Activated T-helper 17 cell treated with anti-CD3 and anti-CD28 coated beads, Interleukin-2, amount 50 U/mL, for 72 hours (primary cell): ENCODE measurements at regions not wholly inside any gene's neighbourhood (a gene's known extent, or its start where the extent isn't known, plus 50 kb on each side); places are given as distances from the start of the nearest gene placed in this dataset.
A peak's percentile ranks its signal among the peaks of the same experiment; 100 is the strongest.
"Not testable (repeated sequence)": the region's sequence is repeated elsewhere in the genome, so short reads cannot be mapped to it uniquely, and the experiment has no call there.

Source experiments
- ATAC-seq: fragments of 150-1000 bp; cut with Tn5 transposase; replicated peaks from 2 replicates; pipeline ENCODE4 v1.10.0; 2021; ENCODE audit warnings: mild to moderate bottlenecking, moderate library complexity
- H3K27ac Mint-ChIP-seq: one replicate; pipeline ENCODE4 v1.8.0; 2022; ENCODE audit warnings: mixed read lengths
- H3K27me3 Mint-ChIP-seq: one replicate; pipeline ENCODE4 v1.8.0; 2022; ENCODE audit warnings: mixed read lengths
- H3K36me3 Mint-ChIP-seq: one replicate; pipeline ENCODE4 v1.8.0; 2022; ENCODE audit warnings: low read depth, mild to moderate bottlenecking, mixed read lengths
- H3K4me1 Mint-ChIP-seq: one replicate; pipeline ENCODE4 v1.8.0; 2022; ENCODE audit warnings: mixed read lengths
- H3K4me3 Mint-ChIP-seq: one replicate; pipeline ENCODE4 v1.8.0; 2022; ENCODE audit warnings: mild to moderate bottlenecking, mixed read lengths
- H3K9me3 Mint-ChIP-seq: one replicate; pipeline ENCODE4 v1.8.0; 2022; ENCODE audit warnings: mixed read lengths

DNA sequence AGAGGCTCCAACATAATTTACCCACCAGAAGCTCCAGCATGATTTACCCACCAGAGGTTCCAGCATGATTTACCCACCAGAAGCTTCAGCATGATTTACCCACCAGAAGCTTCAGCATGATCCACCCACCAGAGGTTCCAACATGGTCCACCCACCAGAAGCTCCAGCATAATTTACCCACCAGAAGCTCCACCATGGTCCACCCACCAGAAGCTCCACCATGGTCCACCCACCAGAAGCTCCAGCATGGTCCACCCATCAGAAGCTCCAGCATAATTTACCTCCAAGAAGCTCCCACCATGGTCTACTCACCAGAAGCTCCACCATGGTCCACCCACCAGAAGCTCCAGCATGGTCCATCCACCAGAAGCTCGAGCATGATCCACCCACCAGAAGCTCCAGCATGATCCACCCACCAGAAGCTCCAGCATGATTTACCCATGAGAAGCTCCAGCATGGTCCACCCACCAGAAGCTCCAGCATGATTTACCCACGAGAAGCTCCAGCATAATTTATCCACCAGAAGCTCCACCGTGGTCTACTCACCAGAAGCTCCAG lies 137.0 kb upstream of the TPTE start:
- H3K4me1 Mint-ChIP-seq, H3K27ac Mint-ChIP-seq, H3K4me3 Mint-ChIP-seq, ATAC-seq, H3K36me3 Mint-ChIP-seq, H3K27me3 Mint-ChIP-seq, H3K9me3 Mint-ChIP-seq: not testable (repeated sequence)

DNA sequence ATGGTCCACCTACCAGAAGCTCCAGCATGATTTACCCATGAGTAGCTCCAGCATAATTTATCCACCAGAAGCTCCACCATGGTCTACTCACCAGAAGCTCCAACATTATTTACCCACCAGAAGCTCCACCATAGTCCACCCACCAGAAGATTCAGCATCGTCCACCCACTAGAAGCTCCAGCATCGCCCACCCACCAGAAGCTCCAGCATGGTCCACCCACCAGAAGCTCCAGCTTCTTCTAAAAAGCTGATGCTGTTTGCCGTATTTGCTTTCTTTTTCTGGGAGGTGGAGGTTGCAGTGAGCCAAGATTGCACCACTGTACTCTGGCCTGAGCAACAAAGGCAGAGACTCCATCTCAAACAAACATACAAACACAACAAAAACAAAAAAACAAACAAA lies 136.2 kb upstream of the TPTE start:
- not testable (repeated sequence) for H3K27ac Mint-ChIP-seq, H3K27me3 Mint-ChIP-seq, H3K4me1 Mint-ChIP-seq, H3K4me3 Mint-ChIP-seq, H3K36me3 Mint-ChIP-seq, H3K9me3 Mint-ChIP-seq, ATAC-seq

DNA sequence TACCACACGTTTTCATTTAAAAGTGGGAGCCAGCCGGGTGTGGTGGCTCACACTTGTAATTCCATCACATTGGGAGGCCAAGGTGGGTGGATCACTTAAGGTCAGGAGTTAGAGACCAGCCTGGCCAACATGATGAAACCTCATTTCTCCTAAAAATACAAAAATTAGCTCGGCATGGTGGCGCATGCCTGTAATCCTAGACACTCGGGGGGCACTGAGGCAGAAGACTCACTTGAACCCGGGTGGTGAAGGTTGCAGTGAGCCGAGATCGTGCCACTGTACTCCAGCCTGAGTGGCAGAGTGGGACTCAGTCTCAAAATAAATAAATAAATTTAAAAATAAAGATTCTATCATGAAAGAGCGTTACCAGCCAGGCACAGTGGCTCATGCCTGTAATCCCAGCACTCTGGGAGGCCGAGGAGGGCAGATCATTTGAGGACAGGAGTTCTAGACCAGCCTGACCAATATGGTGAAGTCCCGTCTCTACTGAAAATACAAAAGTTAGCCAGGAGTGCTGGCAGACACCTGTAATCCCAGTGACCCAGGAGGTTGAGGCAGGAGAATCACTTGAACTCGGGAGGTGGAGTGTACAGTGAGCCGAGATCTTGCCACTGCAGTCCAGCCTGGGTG lies 135.4 kb upstream of the TPTE start:
- not testable (repeated sequence) for ATAC-seq, H3K27ac Mint-ChIP-seq, H3K4me1 Mint-ChIP-seq, H3K4me3 Mint-ChIP-seq, H3K9me3 Mint-ChIP-seq, H3K27me3 Mint-ChIP-seq, H3K36me3 Mint-ChIP-seq

DNA sequence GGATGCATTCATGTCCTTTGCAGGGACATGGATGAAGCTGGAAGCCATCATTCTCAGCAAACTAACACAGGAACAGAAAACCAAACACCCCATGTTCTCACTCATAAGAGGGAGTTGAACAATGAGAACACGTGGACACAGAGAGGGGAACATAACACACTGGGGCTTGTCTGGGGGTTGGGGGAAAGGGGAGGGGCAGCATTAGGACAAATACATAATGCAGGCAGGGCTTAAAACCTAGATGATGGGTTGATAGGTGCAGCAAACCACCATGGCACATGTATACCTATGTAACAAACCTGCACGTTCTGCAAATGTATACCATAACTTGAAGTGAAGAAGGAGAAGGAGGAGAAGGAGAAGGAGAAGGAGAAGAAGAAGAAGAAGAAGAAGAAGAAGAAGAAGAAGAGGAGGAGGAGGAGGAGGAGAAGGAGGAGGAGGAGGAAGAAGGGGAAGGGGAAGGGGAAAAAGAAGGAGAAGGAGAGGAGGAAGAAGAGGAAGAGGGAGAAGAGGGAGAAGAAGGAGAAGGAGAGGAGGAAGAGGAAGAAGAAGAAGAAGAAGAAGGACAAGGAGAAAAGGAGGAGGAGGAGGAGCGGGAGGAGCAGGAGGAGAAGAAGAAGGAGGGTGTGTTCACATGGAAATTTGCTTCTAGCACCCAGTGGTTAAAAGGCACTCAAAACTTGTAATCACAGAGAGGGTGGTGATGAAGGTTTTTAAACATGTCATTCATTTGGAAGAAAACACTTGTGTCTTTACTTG lies 133.5 kb upstream of the TPTE start:
- not testable (repeated sequence) for H3K36me3 Mint-ChIP-seq, H3K9me3 Mint-ChIP-seq, H3K27ac Mint-ChIP-seq, H3K4me3 Mint-ChIP-seq, H3K4me1 Mint-ChIP-seq, ATAC-seq, H3K27me3 Mint-ChIP-seq

DNA sequence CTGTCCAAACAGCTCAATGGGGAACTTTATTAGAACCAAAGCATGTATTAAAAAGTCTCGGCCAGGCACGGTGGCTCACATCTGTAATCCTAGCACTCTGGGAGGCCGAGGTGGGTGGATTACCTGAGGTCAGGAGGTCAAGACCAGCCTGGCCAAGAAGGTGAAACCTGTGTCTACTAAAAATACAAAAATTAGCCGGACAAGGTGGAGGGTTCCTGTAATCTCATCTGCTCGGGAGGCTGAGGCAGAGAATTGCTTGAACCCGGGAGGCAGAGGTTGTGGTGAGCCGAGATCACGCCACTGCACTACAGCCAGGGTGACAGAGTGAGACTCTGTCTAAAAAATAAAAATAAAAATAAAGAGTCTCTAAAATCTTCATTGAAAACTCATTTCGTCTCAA lies 132.8 kb upstream of the TPTE start:
- H3K27ac Mint-ChIP-seq, H3K4me3 Mint-ChIP-seq, H3K4me1 Mint-ChIP-seq, H3K9me3 Mint-ChIP-seq, H3K27me3 Mint-ChIP-seq, H3K36me3 Mint-ChIP-seq, ATAC-seq: not testable (repeated sequence)

DNA sequence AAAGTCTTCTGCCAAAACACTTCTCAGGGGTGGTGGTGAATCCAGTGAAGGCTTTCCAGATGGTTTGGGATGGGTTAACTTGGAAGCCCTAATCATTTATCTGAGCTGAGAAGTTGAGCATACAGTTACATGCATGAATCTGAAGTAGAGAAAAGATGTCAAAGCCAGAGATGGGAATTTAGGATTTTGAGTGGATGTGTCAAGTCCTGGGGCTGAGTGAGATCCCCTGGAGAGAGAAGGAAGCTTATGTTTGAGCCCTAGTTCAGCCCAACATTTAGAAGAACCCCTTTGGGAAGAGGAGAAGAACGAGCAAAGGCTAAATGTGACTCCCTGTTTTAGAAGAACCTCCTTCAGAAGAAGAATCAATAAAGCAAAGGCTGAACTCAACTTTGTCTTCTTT lies 129.1 kb upstream of the TPTE start:
- not testable (repeated sequence) for H3K27me3 Mint-ChIP-seq, H3K9me3 Mint-ChIP-seq, H3K36me3 Mint-ChIP-seq, H3K27ac Mint-ChIP-seq, H3K4me1 Mint-ChIP-seq, H3K4me3 Mint-ChIP-seq, ATAC-seq

DNA sequence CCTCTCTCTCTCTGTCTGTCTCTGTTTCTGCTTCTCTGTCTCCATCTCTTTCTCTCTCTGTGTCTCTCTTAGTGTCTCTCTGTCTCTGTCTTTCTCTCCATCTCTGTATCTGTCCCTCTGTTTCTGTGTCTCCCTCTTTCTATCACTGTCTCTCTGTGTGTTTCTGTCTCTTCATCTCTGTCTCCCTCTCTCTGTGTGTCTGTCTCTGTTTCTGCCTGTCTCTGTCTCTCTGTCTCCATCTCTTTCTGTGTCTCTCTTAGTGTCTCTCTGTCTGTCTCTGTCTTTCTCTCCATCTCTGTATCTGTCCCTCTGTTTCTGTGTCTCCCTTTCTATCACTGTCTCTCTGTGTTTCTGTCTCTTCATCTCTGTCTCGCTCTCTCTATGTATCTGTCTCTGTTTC lies 125.4 kb upstream of the TPTE start:
- H3K4me1 Mint-ChIP-seq, H3K9me3 Mint-ChIP-seq, H3K27me3 Mint-ChIP-seq: not testable (repeated sequence)

DNA sequence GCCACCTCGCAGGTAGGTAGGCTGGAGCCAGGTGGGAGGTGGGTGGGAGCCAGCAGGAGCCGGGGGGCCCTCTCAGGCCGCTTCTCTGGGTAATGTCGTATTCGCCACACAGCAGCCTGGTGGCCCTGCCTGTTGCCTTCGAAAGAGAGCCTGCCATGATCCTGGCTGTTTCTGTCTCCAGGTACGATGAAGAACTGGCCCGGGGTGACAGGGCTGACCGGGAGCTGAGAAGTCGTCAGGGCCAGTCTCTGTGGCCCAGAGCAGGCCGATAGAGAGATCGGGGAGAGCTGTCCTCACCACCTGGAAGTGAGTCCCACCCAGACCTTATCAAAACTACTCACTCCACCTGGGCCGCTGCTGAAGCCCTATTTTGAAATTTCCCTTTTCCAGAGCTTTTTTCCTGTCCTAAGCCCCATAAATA lies 123.9 kb upstream of the TPTE start:
- H3K4me3 Mint-ChIP-seq, H3K36me3 Mint-ChIP-seq, H3K4me1 Mint-ChIP-seq, H3K9me3 Mint-ChIP-seq, H3K27me3 Mint-ChIP-seq, H3K27ac Mint-ChIP-seq: not testable (repeated sequence)
- ATAC-seq, result peak; percentile 5

More for the DNA sequence above, 125.4 kb upstream of the TPTE start:
- not testable (repeated sequence) for ATAC-seq, H3K36me3 Mint-ChIP-seq, H3K4me3 Mint-ChIP-seq, H3K27ac Mint-ChIP-seq

DNA sequence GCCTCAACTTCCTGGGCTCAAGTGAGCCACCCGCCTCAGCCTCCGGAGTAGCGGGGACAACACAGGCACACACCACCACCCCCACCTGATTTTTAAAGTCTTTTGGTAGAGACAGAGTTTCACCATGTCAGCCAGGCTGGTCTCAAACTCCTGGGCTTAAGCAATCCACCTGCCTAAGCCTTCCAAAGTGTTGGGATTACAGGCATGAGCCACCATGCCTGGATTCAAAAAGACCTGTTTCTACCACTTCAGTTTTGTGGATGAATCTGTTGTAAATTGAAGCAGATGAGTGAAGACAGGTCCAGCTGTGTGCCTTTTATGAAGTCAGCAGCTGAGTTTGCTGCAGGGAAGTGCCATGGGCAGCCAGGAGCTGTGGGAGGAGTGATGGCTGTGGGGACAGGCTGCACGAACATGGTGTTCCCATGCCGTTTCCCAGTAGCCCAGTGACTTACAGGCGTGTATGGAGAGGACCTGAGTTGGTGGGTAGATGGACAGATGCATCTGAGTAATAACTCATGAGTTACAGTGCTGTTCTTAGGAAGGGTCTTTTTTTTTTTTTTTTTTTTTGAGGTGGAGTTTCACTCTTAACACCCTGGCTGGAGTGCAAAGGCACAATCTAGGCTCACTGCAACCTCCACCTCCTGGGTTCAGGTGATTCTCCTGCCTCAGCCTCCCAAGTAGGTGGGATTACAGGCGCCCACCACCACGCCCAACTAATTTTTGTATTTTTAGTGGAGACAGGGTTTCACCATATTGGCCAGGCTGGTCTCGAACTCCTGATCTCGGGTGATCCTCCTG lies 122.5 kb upstream of the TPTE start:
- not testable (repeated sequence) for H3K4me1 Mint-ChIP-seq, H3K27ac Mint-ChIP-seq, H3K9me3 Mint-ChIP-seq, H3K27me3 Mint-ChIP-seq, ATAC-seq, H3K4me3 Mint-ChIP-seq, H3K36me3 Mint-ChIP-seq

DNA sequence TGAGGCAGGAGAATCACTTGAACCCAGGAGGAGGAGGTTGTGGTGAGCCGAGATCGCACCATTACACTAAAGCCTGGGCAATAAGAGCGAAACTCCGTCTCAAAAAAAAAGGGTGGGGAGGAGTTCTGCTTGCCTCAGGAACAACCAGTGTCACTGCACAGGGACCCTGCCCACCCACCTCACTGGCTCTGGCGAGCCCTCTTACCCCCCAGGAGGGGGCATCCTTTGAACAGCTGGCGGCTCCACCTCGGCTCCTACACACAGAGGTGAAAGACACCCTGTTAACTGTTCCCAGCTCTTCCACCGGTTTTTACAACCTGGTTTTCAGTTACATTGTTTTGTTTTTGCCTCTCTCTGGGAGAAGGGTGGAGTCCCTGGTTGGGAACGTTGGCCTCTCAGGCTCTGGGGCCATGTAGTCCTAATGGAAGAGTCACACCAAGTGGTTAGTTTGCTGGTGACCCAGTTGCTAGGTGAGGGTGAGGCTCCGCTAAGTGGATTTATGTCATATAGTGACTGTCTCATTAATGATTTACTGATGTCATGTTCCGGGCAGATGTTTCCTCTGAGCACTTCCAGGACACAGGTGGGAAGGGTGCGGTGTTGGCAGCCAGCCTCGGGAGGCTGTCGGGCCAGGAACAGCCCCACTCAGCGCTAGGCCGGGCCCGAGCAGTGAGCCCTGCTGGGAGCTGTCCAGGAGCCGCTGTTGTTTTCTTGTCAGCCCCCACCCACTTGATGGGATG lies 120.6 kb upstream of the TPTE start:
- not testable (repeated sequence) for ATAC-seq, H3K9me3 Mint-ChIP-seq, H3K36me3 Mint-ChIP-seq, H3K27me3 Mint-ChIP-seq, H3K27ac Mint-ChIP-seq, H3K4me3 Mint-ChIP-seq, H3K4me1 Mint-ChIP-seq

DNA sequence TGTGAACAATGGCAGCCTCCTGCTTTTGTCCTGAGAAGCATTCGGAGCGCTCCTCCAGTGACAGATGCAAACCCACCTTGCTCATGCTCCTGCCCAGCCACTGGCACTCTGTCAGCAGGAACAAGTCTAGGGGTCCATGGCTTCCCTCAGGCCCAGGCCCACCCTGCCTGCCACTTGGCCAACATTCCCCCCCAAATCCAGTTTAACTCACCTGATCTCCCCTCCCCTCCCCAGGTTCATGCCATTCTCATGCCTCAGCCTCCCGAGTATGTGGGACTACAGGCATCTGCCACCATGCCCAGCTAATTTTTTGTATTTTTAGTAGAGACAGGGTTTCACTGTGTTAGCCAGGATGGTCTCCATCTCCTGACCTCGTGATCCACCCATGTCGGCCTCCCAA lies 118.9 kb upstream of the TPTE start:
- H3K27me3 Mint-ChIP-seq, H3K9me3 Mint-ChIP-seq, ATAC-seq: not testable (repeated sequence)

DNA sequence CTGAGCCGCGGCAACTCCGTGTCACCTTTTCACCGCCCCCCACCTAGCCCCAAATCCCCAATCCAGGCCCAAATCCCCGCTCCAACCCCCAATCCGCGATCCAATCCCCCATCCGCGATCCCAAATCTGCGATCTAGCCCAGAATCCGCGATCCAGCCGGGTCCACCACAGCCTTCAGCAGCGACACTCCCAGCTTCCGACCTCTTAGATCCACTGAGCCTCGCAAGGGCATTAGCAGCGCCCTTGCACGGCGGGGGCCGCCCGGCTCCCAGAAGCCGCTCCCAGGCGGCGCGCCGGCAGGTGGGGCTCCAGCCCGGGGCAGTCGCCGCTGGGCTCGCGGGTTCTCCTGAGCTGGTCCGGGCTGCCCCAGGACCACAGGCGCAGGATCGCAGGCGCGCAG lies 116.1 kb upstream of the TPTE start:
- not testable (repeated sequence) for H3K4me1 Mint-ChIP-seq, ATAC-seq, H3K9me3 Mint-ChIP-seq, H3K36me3 Mint-ChIP-seq, H3K27ac Mint-ChIP-seq, H3K27me3 Mint-ChIP-seq, H3K4me3 Mint-ChIP-seq

More for the DNA sequence above, 118.9 kb upstream of the TPTE start:
- H3K36me3 Mint-ChIP-seq, H3K27ac Mint-ChIP-seq, H3K4me1 Mint-ChIP-seq, H3K4me3 Mint-ChIP-seq: not testable (repeated sequence)

DNA sequence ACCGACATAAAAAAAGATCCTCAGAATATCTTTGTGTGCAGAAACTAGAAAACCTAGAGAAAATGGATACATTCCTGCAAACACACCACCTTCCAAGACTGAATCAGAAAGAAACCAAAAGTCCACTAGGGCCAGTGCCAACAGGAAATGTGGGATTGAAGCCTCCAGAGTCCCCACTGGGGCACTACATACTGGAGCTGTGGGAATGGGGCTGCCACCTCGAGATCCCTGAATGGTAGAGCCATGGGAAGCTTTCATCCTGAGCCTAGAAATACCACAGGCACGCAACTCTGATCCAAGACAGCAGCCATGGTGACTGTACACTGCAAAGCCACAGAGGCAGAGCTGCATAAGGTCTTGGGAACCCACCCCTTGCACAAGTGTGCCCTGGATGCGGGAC lies 111.6 kb upstream of the TPTE start:
- H3K4me1 Mint-ChIP-seq, H3K9me3 Mint-ChIP-seq, H3K4me3 Mint-ChIP-seq, H3K27me3 Mint-ChIP-seq, ATAC-seq, H3K36me3 Mint-ChIP-seq, H3K27ac Mint-ChIP-seq: not testable (repeated sequence)

DNA sequence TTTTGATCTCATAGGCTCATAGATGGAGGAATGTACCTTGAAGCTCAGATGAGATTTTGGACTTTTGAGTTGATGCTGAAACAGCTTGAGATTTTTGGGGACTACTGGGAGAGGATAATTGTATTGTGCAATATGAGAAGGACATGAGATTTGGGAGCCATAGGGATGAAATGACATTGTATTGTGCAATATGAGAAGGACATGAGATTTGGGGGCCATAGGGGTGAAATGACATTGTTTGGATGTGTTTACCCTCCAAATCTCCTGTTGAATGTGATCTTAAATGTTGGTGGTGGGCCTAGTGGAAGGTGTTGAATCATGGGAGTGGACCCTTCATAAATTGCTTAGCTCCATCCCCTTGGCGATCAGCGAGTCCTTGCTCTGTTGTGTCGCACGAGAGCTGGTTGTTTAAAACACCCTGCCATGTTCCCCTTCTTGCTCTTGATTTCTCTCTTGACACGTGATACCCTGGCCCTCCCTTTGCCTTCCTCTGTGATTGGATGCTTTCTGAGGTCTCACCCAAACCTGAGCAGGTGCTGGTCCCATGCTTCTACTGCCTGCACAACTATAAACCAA lies 110.9 kb upstream of the TPTE start:
- not testable (repeated sequence) for H3K36me3 Mint-ChIP-seq, H3K4me1 Mint-ChIP-seq, H3K27me3 Mint-ChIP-seq, H3K9me3 Mint-ChIP-seq, ATAC-seq, H3K4me3 Mint-ChIP-seq, H3K27ac Mint-ChIP-seq
